ENCODE measurements at regions not wholly inside any gene's neighbourhood (a gene's known extent, or its start where the extent isn't known, plus 50 kb on each side); places are given as distances from the start of the nearest gene placed in this dataset.

- Histone ChIP-seq H3K9me3 (no peaks in the 10 kb centered on the region), H3K27me3 (no peaks in the 10 kb centered on the region), H3K4me3 (no peak overlapping the region), H3K27ac (no peak overlapping the region), H3K9ac (ENCODE audit: low read depth in 2 of 2, low read length in 2 of 2) (no peak overlapping the region), H3K4me1 (no peaks in the 10 kb centered on the region), H3K36me3 (no peaks in the 10 kb centered on the region)
- TF ChIP-seq CTCF (IDR thresholded peaks at IDR 0.05): no peak
- intact Hi-C loops (cut with DNase I): no loop called here
- DNase-seq: no peak
Measured at GRCh38 chr3:43866529-43867353, 176.0 kb downstream of the ABHD5 start.

- Histone ChIP-seq H3K4me3 (no peak overlapping the region), H3K27ac (no peak overlapping the region), H3K27me3 (no peaks in the 10 kb centered on the region), H3K4me1 (no peaks in the 10 kb centered on the region), H3K9me3 (no peaks in the 10 kb centered on the region), H3K9ac (ENCODE audit: low read depth in 2 of 2, low read length in 2 of 2) (no peak overlapping the region), H3K36me3 (no peaks in the 10 kb centered on the region)
- intact Hi-C loops (cut with DNase I): no loop called here
- DNase-seq: no peak
- TF ChIP-seq CTCF (IDR thresholded peaks at IDR 0.05): no peak
Measured at GRCh38 chr3:43867436-43868072, 176.8 kb downstream of the ABHD5 start.

GRCh38 chr3:43869491-43869890 lies 178.8 kb downstream of the ABHD5 start:
- Histone ChIP-seq H3K9ac (ENCODE audit: low read depth in 2 of 2, low read length in 2 of 2) (no peak overlapping the region), H3K27me3 (no peaks in the 10 kb centered on the region)

GRCh38 chr3:43870120-43870519 lies 179.4 kb downstream of the ABHD5 start:
- no peak for TF ChIP-seq CTCF (IDR thresholded peaks at IDR 0.05)
- H3K36me3 ChIP-seq: no peaks in the 10 kb centered on the region
- intact Hi-C loops (cut with DNase I): loop anchor here (10.0 kb wide), 1 partner anchor 245 kb away; no protein-coding TSS in a partner anchor
- no peak overlapping the region for H3K4me3 ChIP-seq
- no peak overlapping the region for H3K9ac ChIP-seq (ENCODE audit: low read depth in 2 of 2, low read length in 2 of 2)
- H3K4me1 ChIP-seq: no peaks in the 10 kb centered on the region
- no peak for DNase-seq
- no peaks in the 10 kb centered on the region for H3K9me3 ChIP-seq
- no peak overlapping the region for H3K27ac ChIP-seq
- no peaks in the 10 kb centered on the region for H3K27me3 ChIP-seq

More at GRCh38 chr3:43869491-43869890, 178.8 kb downstream of the ABHD5 start:
- DNase-seq: no peak
- Histone ChIP-seq H3K4me1 (no peaks in the 10 kb centered on the region), H3K36me3 (no peaks in the 10 kb centered on the region), H3K27ac (no peak overlapping the region), H3K9me3 (no peaks in the 10 kb centered on the region), H3K4me3 (no peak overlapping the region)
- intact Hi-C loops (cut with DNase I): no loop called here
- TF ChIP-seq CTCF (IDR thresholded peaks at IDR 0.05): no peak

- TF ChIP-seq CTCF (IDR thresholded peaks at IDR 0.05): no peak
- intact Hi-C loops (cut with DNase I): loop anchor here (10.0 kb wide), 1 partner anchor 244 kb away; no protein-coding TSS in a partner anchor
- Histone ChIP-seq H3K9ac (ENCODE audit: low read depth in 2 of 2, low read length in 2 of 2) (no peak overlapping the region), H3K27me3 (no peaks in the 10 kb centered on the region), H3K9me3 (no peaks in the 10 kb centered on the region), H3K4me3 (no peak overlapping the region), H3K36me3 (no peaks in the 10 kb centered on the region), H3K4me1 (no peaks in the 10 kb centered on the region), H3K27ac (no peak overlapping the region)
- no peak for DNase-seq
Measured at GRCh38 chr3:43870844-43871626, 180.3 kb downstream of the ABHD5 start.

All from colonic mucosa (tissue), 4 donors.